ENCODE measurements at regions not wholly inside any gene's neighbourhood (a gene's known extent, or its start where the extent isn't known, plus 50 kb on each side); places are given as distances from the start of the nearest gene placed in this dataset.

GRCh38 chr5:14063138-14063537 is 80.0 kb upstream of the TRIO start:
- H3K27ac ChIP-seq = no peak overlapping the region
- DNase-seq = no peak
- no peak overlapping the region for H3K4me3 ChIP-seq
- H3K4me1 ChIP-seq = peaks cover 19% of the 10 kb centered on the region
- no peaks in the 10 kb centered on the region for H3K36me3 ChIP-seq
- no peaks in the 10 kb centered on the region for H3K9me3 ChIP-seq (replicated peaks)
- H3K27me3 ChIP-seq = no peaks in the 10 kb centered on the region

- no peaks in the 10 kb centered on the region for H3K27me3 ChIP-seq
- H3K36me3 ChIP-seq = no peaks in the 10 kb centered on the region
- peak in 1 of 2 experiments; percentile 45 for DNase-seq
- H3K4me1 ChIP-seq = peaks cover 19% of the 10 kb centered on the region
- peak overlapping the region; percentile 39 for H3K27ac ChIP-seq
- peak overlapping the region; percentile 12; the same call in 1 of the 2 replicates for H3K4me3 ChIP-seq
- no peaks in the 10 kb centered on the region for H3K9me3 ChIP-seq (replicated peaks)
These were observed 81.0 kb upstream of the TRIO start for GRCh38 chr5:14062178-14062577.

DNA sequence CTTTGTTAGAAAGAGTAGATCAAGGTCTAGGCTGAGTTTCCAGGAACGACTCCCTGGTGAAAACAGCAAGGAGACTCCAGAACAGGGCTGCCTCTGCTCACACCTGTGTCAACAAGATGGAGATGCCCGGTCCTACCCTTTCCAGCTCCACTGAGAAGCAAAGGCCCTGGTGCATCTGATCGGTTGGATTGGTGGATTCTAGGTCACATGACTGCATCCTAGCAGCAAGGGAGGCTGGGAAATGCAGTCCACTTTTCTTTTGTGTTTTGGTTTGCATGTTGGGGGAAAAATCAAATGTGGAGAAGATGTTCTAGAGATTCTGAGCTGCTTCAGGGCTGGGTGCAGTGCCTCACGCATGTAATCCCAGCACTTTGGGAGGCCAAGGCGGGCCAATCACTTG is 82.0 kb upstream of the TRIO start:
- DNase-seq = no peak
- Histone ChIP-seq H3K36me3 (no peaks in the 10 kb centered on the region), H3K4me1 (peaks cover 19% of the 10 kb centered on the region), H3K9me3 (replicated peaks) (no peaks in the 10 kb centered on the region), H3K27me3 (no peaks in the 10 kb centered on the region), H3K27ac (no peak overlapping the region), H3K4me3 (no peak overlapping the region)

- no peaks in the 10 kb centered on the region for H3K36me3 ChIP-seq
- H3K27ac ChIP-seq = no peak overlapping the region
- H3K4me1 ChIP-seq = peaks cover 19% of the 10 kb centered on the region
- no peak for DNase-seq
- H3K9me3 ChIP-seq (replicated peaks) = no peaks in the 10 kb centered on the region
- no peaks in the 10 kb centered on the region for H3K27me3 ChIP-seq
- no peak overlapping the region for H3K4me3 ChIP-seq
These were observed 82.9 kb upstream of the TRIO start for GRCh38 chr5:14060218-14060617.

DNA sequence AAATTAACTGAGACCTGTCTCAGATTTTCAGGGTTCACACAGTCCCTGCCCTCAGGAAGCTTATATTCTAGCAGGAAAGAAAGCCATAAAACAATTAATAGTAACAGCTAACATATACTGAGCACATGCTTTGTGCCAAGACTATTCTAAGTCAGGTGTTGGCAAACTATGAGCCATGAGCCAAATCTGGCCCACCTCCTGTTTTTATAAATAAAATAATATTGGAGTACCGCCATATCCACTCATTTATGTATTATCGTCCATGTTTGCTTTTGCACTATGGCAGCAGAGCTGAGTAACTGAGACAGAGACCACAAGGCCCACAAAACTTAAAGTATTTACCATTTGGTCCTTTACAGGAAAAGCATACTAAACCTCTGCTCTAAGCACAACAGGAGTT is 83.3 kb upstream of the TRIO start:
- H3K9me3 ChIP-seq (replicated peaks) = no peaks in the 10 kb centered on the region
- no peak overlapping the region for H3K27ac ChIP-seq
- H3K27me3 ChIP-seq = no peaks in the 10 kb centered on the region
- H3K4me3 ChIP-seq = no peak overlapping the region
- no peaks in the 10 kb centered on the region for H3K36me3 ChIP-seq
- peaks cover 22% of the 10 kb centered on the region for H3K4me1 ChIP-seq
- DNase-seq = no peak

DNA sequence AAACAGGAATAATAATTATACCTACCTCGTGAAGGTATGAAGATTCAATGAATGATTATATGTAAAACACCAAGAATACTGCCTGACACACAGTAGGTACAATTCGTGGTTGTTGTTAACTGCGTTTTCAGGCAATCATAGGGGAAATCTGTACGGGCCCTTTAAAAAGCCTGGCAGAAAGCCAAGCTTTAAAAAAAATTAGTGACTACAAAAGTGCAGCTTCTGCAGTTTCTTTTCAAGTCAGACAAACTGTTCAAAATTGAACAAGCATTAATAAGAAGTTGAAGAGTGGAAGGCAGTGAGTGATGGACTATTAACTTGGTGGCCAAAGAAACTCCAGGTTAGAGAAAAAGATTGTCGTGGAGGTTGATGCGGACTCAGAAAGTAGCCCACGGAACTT is 85.9 kb upstream of the TRIO start:
- H3K27ac ChIP-seq = no peak overlapping the region

DNA sequence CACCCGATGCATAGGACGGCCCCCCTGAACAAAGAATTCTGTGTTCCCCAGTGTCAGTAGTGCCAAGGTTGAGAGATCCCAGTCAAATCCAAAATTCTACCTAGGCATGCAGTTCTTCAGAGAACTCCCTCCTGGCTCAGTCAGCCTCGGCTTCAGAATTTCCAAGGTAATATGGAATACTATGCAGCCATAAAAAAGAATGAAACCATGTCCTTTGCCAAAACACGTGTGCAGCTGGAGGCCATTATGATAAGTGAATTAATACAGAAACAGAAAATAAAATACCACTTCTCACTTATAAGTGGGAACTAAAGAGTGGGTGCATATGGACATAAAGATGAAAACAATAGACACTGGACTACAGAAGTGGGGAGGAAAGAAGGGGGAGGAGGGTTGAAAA is 87.1 kb upstream of the TRIO start:
- Histone ChIP-seq H3K4me1 (peaks cover 3% of the 10 kb centered on the region; the same call in 1 of the 2 replicates), H3K4me3 (no peak overlapping the region), H3K27ac (no peak overlapping the region), H3K27me3 (no peaks in the 10 kb centered on the region), H3K9me3 (replicated peaks) (no peaks in the 10 kb centered on the region), H3K36me3 (no peaks in the 10 kb centered on the region)
- no peak for DNase-seq

More for the DNA sequence above, 85.9 kb upstream of the TRIO start:
- peaks cover 14% of the 10 kb centered on the region for H3K4me1 ChIP-seq
- H3K4me3 ChIP-seq = no peak overlapping the region
- no peak for DNase-seq
- H3K36me3 ChIP-seq = no peaks in the 10 kb centered on the region
- no peaks in the 10 kb centered on the region for H3K9me3 ChIP-seq (replicated peaks)
- H3K27me3 ChIP-seq = no peaks in the 10 kb centered on the region

DNA sequence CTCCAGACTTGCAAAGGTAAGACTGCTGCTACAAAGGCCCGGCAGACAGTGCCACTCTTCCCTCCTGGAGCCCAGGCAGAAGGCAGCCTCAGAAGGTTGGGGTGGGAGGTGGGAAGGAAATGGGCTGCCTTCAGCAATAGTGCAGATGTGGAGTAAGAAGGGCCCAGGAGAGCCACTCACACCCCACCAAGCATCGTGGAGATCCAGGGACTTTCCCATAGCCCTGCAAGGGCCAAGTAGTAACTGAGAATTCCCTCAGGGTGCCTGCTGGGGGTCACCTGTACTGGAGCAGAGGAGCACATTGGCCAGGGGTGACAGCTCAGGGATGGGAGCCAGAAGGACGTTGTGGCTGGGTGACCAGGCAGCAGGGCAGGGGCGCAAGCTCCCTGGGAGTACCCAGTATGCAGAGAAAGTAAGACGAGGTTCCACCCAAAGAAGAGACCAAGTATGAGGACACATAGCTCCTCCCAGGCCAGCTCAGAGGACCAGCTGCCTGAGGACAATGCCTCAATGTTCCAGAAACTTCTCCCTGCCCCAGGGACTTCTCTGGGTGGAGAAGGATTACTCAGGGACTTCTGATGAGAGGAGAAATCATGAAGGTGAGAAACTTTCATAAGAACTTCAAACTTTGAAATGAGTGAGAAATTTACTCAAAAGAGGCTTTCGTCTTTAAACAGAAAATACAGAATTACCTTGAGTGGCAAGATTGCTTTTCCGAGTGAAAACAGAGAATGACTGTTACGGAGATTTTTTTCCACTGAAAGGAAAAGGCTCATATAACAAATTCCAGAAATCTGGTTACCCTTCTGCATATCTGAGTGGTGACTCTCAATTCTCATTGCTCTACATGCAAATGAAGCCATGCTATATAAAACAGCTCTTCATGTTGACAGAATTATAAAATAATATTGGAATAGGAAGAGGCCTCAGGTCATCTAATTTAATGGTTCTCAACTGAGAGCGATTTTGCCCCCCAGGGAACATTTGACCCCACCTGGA is 87.9 kb upstream of the TRIO start:
- H3K27ac ChIP-seq = peak overlapping the region; percentile 5; the same call in 1 of the 2 replicates
- no peaks in the 10 kb centered on the region for H3K36me3 ChIP-seq
- H3K27me3 ChIP-seq = no peaks in the 10 kb centered on the region
- H3K4me3 ChIP-seq = no peak overlapping the region
- H3K9me3 ChIP-seq (replicated peaks) = no peaks in the 10 kb centered on the region
- peaks cover 3% of the 10 kb centered on the region; the same call in 1 of the 2 replicates for H3K4me1 ChIP-seq
- DNase-seq = no peak

GRCh38 chr5:14054111-14054854 is 88.9 kb upstream of the TRIO start:
- Histone ChIP-seq H3K4me1 (peaks cover 3% of the 10 kb centered on the region; the same call in 1 of the 2 replicates), H3K36me3 (no peaks in the 10 kb centered on the region), H3K4me3 (no peak overlapping the region), H3K9me3 (replicated peaks) (no peaks in the 10 kb centered on the region), H3K27me3 (no peaks in the 10 kb centered on the region), H3K27ac (no peak overlapping the region)
- DNase-seq = no peak

DNA sequence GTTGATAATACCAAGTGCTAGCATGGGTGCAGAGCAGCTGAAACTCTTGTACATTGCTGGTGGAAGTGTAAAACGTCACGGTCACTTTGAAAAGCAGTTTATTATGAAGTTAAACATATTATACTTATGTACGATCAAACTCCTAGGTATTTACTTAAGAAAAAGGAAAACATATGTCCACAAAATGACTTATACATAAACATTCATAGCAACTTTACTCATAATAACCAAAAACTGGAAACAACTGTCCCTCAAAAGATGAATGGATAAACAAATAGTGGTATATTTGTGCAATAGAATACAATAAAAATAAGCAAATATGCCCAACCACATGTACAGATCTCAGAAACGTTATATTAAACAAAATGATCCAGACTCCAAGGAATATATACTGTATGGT is 92.3 kb upstream of the TRIO start:
- Histone ChIP-seq H3K4me1 (peaks cover 6% of the 10 kb centered on the region; the same call in 1 of the 2 replicates), H3K9me3 (replicated peaks) (no peaks in the 10 kb centered on the region; the same call in 1 of the 2 replicates), H3K36me3 (no peaks in the 10 kb centered on the region), H3K27ac (no peak overlapping the region), H3K27me3 (no peaks in the 10 kb centered on the region), H3K4me3 (no peak overlapping the region)
- no peak for DNase-seq

- no peaks in the 10 kb centered on the region; the same call in 1 of the 2 replicates for H3K9me3 ChIP-seq (replicated peaks)
- no peak overlapping the region for H3K27ac ChIP-seq
These were observed 94.7 kb upstream of the TRIO start for GRCh38 chr5:14048434-14048833.

GRCh38 chr5:14041528-14042192 is 97.2 kb upstream of the DNAH5 start:
- DNase-seq = peak in 1 of 2 experiments; percentile 24
- no peak overlapping the region for H3K27ac ChIP-seq
- no peaks in the 10 kb centered on the region for H3K36me3 ChIP-seq
- H3K4me1 ChIP-seq = peaks cover 36% of the 10 kb centered on the region
- no peaks in the 10 kb centered on the region for H3K27me3 ChIP-seq
- no peak overlapping the region for H3K4me3 ChIP-seq
- H3K9me3 ChIP-seq (replicated peaks) = no peaks in the 10 kb centered on the region

More at GRCh38 chr5:14048434-14048833, 94.7 kb upstream of the TRIO start:
- Histone ChIP-seq H3K27me3 (no peaks in the 10 kb centered on the region), H3K4me1 (0 out of 2 replicates have a peak, but pooled peaks cover 2% of the 10 kb centered on the region), H3K36me3 (no peaks in the 10 kb centered on the region), H3K4me3 (no peak overlapping the region)
- DNase-seq = no peak

GRCh38 chr5:14040542-14040941 is 96.1 kb upstream of the DNAH5 start:
- H3K27ac ChIP-seq = no peak overlapping the region
- DNase-seq = no peak

GRCh38 chr5:14039576-14039975 is 95.1 kb upstream of the DNAH5 start:
- H3K4me1 ChIP-seq = peaks cover 48% of the 10 kb centered on the region
- H3K9me3 ChIP-seq (replicated peaks) = no peaks in the 10 kb centered on the region
- no peak overlapping the region for H3K4me3 ChIP-seq
- H3K36me3 ChIP-seq = no peaks in the 10 kb centered on the region
- no peak overlapping the region for H3K27ac ChIP-seq
- DNase-seq = no peak
- no peaks in the 10 kb centered on the region for H3K27me3 ChIP-seq

More at GRCh38 chr5:14040542-14040941, 96.1 kb upstream of the DNAH5 start:
- H3K9me3 ChIP-seq (replicated peaks) = no peaks in the 10 kb centered on the region
- H3K4me3 ChIP-seq = no peak overlapping the region
- H3K27me3 ChIP-seq = no peaks in the 10 kb centered on the region
- H3K36me3 ChIP-seq = no peaks in the 10 kb centered on the region
- peaks cover 41% of the 10 kb centered on the region for H3K4me1 ChIP-seq

Measured in SJCRH30 (cell line).